GM18868 (cell line): ENCODE measurements at regions not wholly inside any gene's neighbourhood (a gene's known extent, or its start where the extent isn't known, plus 50 kb on each side); places are given as distances from the start of the nearest gene placed in this dataset.
"Not testable (repeated sequence)": the region's sequence is repeated elsewhere in the genome, so short reads cannot be mapped to it uniquely, and the experiment has no call there.

Experiments used
- ATAC-seq: cut with Tn5 transposase; IDR thresholded peaks from one replicate; pipeline ENCODE4 v1.9.1; 2021; ENCODE audit warnings: mild to moderate bottlenecking, moderate library complexity; ENCODE audit not compliant: unreplicated experiment

- no peak for ATAC-seq
Observed at GRCh38 chr3:80010021-80010571, 242.3 kb upstream of the ROBO1 start.

GRCh38 chr3:80007522-80007921, 239.7 kb upstream of the ROBO1 start:
- no peak for ATAC-seq

- ATAC-seq: no peak
Observed at GRCh38 chr3:80006315-80006714, 238.5 kb upstream of the ROBO1 start.

- no peak for ATAC-seq
Observed at GRCh38 chr3:80000022-80000421, 232.2 kb upstream of the ROBO1 start.

- ATAC-seq: peak; percentile 71
Observed at GRCh38 chr3:79994397-79994796, 226.6 kb upstream of the ROBO1 start.

GRCh38 chr3:79986338-79986737, 218.5 kb upstream of the ROBO1 start:
- ATAC-seq: no peak

GRCh38 chr3:79985816-79986215, 218.0 kb upstream of the ROBO1 start:
- ATAC-seq: no peak

- no peak for ATAC-seq
Observed at GRCh38 chr3:79983118-79983517, 215.3 kb upstream of the ROBO1 start.

GRCh38 chr3:79979990-79980389, 212.2 kb upstream of the ROBO1 start:
- ATAC-seq: no peak

- ATAC-seq: no peak
Observed at GRCh38 chr3:79976466-79976865, 208.7 kb upstream of the ROBO1 start.

- ATAC-seq: no peak
Observed at GRCh38 chr3:79973917-79974595, 206.3 kb upstream of the ROBO1 start.

- no peak for ATAC-seq
Observed at GRCh38 chr3:79973482-79973881, 205.7 kb upstream of the ROBO1 start.

- ATAC-seq: no peak
Observed at GRCh38 chr3:79968418-79968817, 200.6 kb upstream of the ROBO1 start.

- no peak for ATAC-seq
Observed at GRCh38 chr3:79960594-79960993, 192.8 kb upstream of the ROBO1 start.

GRCh38 chr3:79957066-79957465, 189.3 kb upstream of the ROBO1 start:
- ATAC-seq: no peak

GRCh38 chr3:79954756-79955155, 187.0 kb upstream of the ROBO1 start:
- no peak for ATAC-seq

GRCh38 chr3:79953591-79954101, 185.8 kb upstream of the ROBO1 start:
- no peak for ATAC-seq

- ATAC-seq: not testable (repeated sequence)
Observed at GRCh38 chr3:79951426-79951825, 183.6 kb upstream of the ROBO1 start.

GRCh38 chr3:79947957-79948356, 180.2 kb upstream of the ROBO1 start:
- no peak for ATAC-seq

- no peak for ATAC-seq
Observed at GRCh38 chr3:79947469-79947868, 179.7 kb upstream of the ROBO1 start.

- ATAC-seq: no peak
Observed at GRCh38 chr3:79937567-79937966, 169.8 kb upstream of the ROBO1 start.

GRCh38 chr3:79930196-79930595, 162.4 kb upstream of the ROBO1 start:
- no peak for ATAC-seq
